DMS 273 treated with DMSO at 0.1 percent for 48 hours (cell line): ENCODE measurements at regions not wholly inside any gene's neighbourhood (a gene's known extent, or its start where the extent isn't known, plus 50 kb on each side); places are given as distances from the start of the nearest gene placed in this dataset.

Experiments
- DNase-seq: peaks from one replicate; lab custom pipeline; 2025; lab: John Stamatoyannopoulos, UW

DNA sequence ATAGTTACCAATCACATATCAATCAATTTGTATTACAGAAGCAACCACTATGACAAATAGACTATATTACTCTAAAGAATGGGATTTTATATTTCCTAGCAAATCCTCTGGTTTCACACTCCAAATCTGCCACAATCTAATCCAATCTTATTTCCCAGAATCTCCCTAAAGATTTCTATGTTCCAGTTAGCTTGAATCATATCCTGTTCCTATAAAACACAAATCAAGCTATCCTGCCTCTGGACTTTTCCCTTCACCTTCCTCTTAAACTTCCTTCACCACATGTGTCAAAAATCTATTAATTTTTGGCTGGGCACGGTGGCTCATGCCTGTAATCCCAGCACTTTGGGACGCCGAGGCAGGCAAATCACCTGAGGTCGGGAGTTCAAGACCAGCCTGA, 50.0 kb downstream of the PIK3C2A start:
- DNase-seq, result no peak

DNA sequence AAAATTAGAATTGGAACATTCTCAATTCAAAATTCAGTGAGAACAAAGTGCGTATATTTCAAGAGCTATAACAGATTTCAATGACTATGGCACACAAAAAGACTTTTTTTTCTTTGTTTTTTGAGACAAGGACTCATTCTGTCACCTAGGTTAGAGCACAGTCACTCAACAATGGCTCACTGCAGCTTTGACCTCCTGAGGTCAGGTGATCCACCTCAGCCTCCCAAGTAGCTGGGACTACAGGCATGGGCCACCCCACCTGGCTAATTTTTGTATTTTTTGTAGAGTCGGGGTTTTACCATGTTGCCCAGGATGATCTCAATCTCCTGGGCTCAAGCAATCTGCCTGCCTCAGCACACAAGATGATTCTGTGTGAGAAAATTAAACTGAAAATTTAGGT, 51.5 kb downstream of the PIK3C2A start:
- DNase-seq, result no peak

- no peak for DNase-seq
Measured at GRCh38 chr11:17154409-17155159, 53.2 kb downstream of the PIK3C2A start.

GRCh38 chr11:17153757-17154156, 54.0 kb downstream of the PIK3C2A start:
- no peak for DNase-seq

GRCh38 chr11:17152306-17152705, 55.5 kb downstream of the PIK3C2A start:
- DNase-seq, result no peak

DNA sequence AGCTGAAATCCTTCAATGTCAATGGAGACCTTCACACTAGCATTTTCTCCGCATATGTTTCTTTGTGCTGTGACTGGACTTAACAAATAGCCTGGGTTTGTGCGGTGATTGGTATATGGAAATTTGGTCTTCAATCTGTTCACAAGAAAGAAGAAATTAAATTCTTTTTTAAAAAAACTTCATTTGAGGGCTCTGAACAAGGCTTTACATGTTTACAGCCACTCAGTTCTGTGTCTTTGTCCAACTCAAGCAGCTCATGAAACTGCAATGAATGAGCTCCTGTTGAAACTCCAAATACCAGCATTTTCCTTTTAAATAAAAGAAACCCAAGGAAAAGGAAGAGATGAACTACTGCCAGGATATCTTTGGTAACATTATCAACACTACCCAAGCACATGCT, 57.3 kb downstream of the PIK3C2A start:
- no peak for DNase-seq

DNA sequence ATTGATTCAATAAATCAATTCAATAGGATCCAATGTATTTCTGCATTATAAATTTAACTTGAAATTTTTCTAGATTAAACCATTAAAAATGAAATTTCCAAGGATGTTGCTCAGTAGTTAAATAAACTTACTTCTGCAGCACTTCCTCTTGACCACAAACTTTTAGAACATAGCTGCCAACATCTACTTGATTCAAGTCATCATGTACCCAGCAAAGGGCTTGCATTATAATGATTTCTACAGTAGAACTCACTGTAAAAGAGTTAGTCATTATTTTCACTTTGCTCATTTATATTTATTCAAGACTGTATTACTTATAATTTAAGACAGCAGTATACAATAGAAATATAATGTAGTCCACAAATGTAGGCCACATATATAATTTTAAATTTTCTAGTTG, 59.2 kb downstream of the PIK3C2A start:
- no peak for DNase-seq

- no peak for DNase-seq
Measured at GRCh38 chr11:17145972-17146371, 61.8 kb downstream of the PIK3C2A start.

- no peak for DNase-seq
Measured at GRCh38 chr11:17142450-17142849, 65.0 kb upstream of the RPS13 start.

- DNase-seq, result no peak
Measured at GRCh38 chr11:17141156-17141555, 63.7 kb upstream of the RPS13 start.

DNA sequence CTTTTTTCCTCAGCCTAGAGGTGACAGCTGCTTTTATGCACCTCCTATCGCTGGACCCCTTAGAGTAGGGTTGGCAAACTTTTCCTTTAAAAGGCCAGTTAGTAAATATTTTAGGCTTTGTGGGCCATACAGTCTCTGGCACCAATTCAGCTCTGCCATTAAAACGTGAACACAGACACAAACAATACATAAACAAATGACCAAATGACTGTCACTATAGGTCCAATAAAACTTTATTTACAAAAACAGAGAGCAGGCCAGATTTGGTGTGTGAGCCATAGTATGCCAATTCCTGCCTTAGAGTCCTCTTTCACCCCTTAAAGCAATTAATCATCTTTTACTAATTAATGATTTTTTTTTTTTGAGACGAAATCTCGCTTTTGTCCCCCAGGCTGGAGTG, 61.1 kb upstream of the RPS13 start:
- no peak for DNase-seq

- DNase-seq, result no peak
Measured at GRCh38 chr11:17135916-17136683, 58.6 kb upstream of the RPS13 start.

DNA sequence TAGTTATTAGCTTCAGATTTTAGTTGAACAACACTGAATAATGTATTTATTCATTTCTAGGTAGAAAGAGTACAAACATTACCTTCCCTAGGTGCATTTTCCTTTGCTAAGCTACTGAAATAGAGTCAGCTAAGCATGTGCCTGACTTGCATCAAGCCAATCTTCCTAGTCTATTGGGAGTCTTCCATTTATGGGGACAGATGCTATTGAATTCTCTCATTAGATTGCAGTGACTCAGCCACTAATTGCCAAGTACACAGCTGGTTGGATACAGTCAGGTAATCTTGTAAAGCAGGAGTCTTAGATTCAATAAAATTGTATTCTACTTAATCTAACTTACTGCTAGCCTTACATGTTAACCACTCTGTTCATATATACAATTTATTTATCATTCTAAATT, 55.2 kb upstream of the RPS13 start:
- peak; percentile 35 for DNase-seq

DNA sequence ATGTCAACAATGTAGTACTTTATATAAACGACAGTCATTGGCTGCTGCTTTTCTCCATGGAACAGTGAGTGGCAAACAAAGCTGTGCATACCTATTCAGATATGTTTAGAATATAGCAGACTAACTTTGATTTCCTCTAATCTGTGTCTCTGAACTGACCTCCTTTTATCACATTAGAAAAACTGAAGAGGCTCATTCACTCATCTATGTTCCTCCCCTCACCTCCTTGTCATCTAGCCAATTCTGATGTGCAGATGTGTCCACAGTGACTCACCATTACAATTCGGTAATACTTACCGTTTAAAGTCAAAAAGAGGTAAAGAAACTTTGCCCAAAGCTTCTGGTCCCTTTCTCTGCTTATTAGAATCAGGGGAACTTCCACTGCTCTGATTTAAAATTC, 51.5 kb upstream of the RPS13 start:
- no peak for DNase-seq
